ENCODE measurements at regions not wholly inside any gene's neighbourhood (a gene's known extent, or its start where the extent isn't known, plus 50 kb on each side); places are given as distances from the start of the nearest gene placed in this dataset.

- DNase-seq: no peak
Observed at GRCh38 chr1:221072214-221072613, 193.0 kb downstream of the HLX start.

GRCh38 chr1:221074332-221074731, 195.1 kb downstream of the HLX start:
- DNase-seq: no peak

GRCh38 chr1:221075911-221076310, 196.7 kb downstream of the HLX start:
- DNase-seq: no peak

GRCh38 chr1:221076391-221076811, 197.2 kb downstream of the HLX start:
- no peak for DNase-seq

GRCh38 chr1:221078260-221078965, 199.2 kb downstream of the HLX start:
- no peak for DNase-seq

GRCh38 chr1:221083902-221084301, 204.7 kb downstream of the HLX start:
- no peak for DNase-seq

- no peak for DNase-seq
Observed at GRCh38 chr1:221084681-221085080, 205.4 kb downstream of the HLX start.

- DNase-seq: no peak
Observed at GRCh38 chr1:221085701-221086375, 206.6 kb downstream of the HLX start.

GRCh38 chr1:221087919-221088318, 208.7 kb downstream of the HLX start:
- no peak for DNase-seq

- no peak for DNase-seq
Observed at GRCh38 chr1:221089273-221089672, 210.0 kb downstream of the HLX start.

GRCh38 chr1:221089803-221090202, 210.6 kb downstream of the HLX start:
- no peak for DNase-seq

GRCh38 chr1:221093903-221094791, 214.9 kb downstream of the HLX start:
- no peak for DNase-seq

- no peak for DNase-seq
Observed at GRCh38 chr1:221097479-221098281, 218.4 kb downstream of the HLX start.

GRCh38 chr1:221098471-221099405, 219.5 kb downstream of the HLX start:
- DNase-seq: no peak

- DNase-seq: no peak
Observed at GRCh38 chr1:221099747-221100595, 220.7 kb downstream of the HLX start.

- no peak for DNase-seq
Observed at GRCh38 chr1:221100611-221101010, 221.4 kb downstream of the HLX start.

GRCh38 chr1:221101807-221102605, 222.8 kb downstream of the HLX start:
- no peak for DNase-seq

- no peak for DNase-seq
Observed at GRCh38 chr1:221104596-221104995, 225.4 kb downstream of the HLX start.

- no peak for DNase-seq
Observed at GRCh38 chr1:221105578-221105977, 226.3 kb downstream of the HLX start.

- DNase-seq: no peak
Observed at GRCh38 chr1:221106616-221107015, 227.4 kb downstream of the HLX start.

Data from DMS79 (cell line).